ENCODE measurements at regions not wholly inside any gene's neighbourhood (a gene's known extent, or its start where the extent isn't known, plus 50 kb on each side); places are given as distances from the start of the nearest gene placed in this dataset.

GRCh38 chr13:50690006-50690405 is 153.5 kb downstream of the DLEU7 start:
- TF ChIP-seq, protein P1, sequence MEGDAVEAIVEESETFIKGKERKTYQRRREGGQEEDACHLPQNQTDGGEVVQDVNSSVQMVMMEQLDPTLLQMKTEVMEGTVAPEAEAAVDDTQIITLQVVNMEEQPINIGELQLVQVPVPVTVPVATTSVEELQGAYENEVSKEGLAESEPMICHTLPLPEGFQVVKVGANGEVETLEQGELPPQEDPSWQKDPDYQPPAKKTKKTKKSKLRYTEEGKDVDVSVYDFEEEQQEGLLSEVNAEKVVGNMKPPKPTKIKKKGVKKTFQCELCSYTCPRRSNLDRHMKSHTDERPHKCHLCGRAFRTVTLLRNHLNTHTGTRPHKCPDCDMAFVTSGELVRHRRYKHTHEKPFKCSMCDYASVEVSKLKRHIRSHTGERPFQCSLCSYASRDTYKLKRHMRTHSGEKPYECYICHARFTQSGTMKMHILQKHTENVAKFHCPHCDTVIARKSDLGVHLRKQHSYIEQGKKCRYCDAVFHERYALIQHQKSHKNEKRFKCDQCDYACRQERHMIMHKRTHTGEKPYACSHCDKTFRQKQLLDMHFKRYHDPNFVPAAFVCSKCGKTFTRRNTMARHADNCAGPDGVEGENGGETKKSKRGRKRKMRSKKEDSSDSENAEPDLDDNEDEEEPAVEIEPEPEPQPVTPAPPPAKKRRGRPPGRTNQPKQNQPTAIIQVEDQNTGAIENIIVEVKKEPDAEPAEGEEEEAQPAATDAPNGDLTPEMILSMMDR (IDR thresholded peaks at IDR 0.05) = no peak
- no peak for TF ChIP-seq EZH2 (IDR thresholded peaks at IDR 0.05; ENCODE audit: borderline replicate concordance, insufficient read depth, low read depth, low read length, poor library complexity, severe bottlenecking)
